ENCODE measurements at regions not wholly inside any gene's neighbourhood (a gene's known extent, or its start where the extent isn't known, plus 50 kb on each side); places are given as distances from the start of the nearest gene placed in this dataset.
"Not testable (repeated sequence)": the region's sequence is repeated elsewhere in the genome, so short reads cannot be mapped to it uniquely, and the experiment has no call there.

GRCh38 chr14:53365486-53366130 is 212.5 kb upstream of the DDHD1 start:
- intact Hi-C loops (cut with DNase I) = no loop called here
- DNase-seq (no peak), ATAC-seq (no peak)
- WGBS, 3 donors = 87 to 89% (median 87%) methylated on average over 3 of the region's 3 CpGs
- no peak overlapping the region for H3K27ac ChIP-seq
- H3K36me3 ChIP-seq (ENCODE audit: insufficient read depth in 1 of 2, low read depth in 1 of 2) = no peaks in the 10 kb centered on the region
- no peak for TF ChIP-seq CTCF (IDR thresholded peaks at IDR 0.05)
- no peaks in the 10 kb centered on the region for H3K4me1 ChIP-seq
- H3K4me3 ChIP-seq = no peak overlapping the region
- no peaks in the 10 kb centered on the region for H3K27me3 ChIP-seq (ENCODE audit: insufficient read depth in 3 of 3, low read length in 2 of 3)
- no peaks in the 10 kb centered on the region for H3K9me3 ChIP-seq

- WGBS, 3 donors = 89 to 96% (median 93%) methylated on average over 2 of the region's 2 CpGs
- DNase-seq; H3K36me3 ChIP-seq (ENCODE audit: insufficient read depth in 1 of 2, low read depth in 1 of 2); H3K9me3 ChIP-seq; intact Hi-C loops (cut with DNase I); H3K4me1 ChIP-seq; H3K27ac ChIP-seq; H3K27me3 ChIP-seq (ENCODE audit: insufficient read depth in 3 of 3, low read length in 2 of 3); ATAC-seq; H3K4me3 ChIP-seq: not testable (repeated sequence)
Observed at GRCh38 chr14:53362916-53363315, 209.8 kb upstream of the DDHD1 start.

- no peaks in the 10 kb centered on the region for H3K27me3 ChIP-seq (ENCODE audit: insufficient read depth in 3 of 3, low read length in 2 of 3)
- ATAC-seq (no peak), DNase-seq (no peak)
- H3K27ac ChIP-seq = no peak overlapping the region
- H3K36me3 ChIP-seq (ENCODE audit: insufficient read depth in 1 of 2, low read depth in 1 of 2) = no peaks in the 10 kb centered on the region
- intact Hi-C loops (cut with DNase I) = no loop called here
- H3K4me3 ChIP-seq = no peak overlapping the region
- no peaks in the 10 kb centered on the region for H3K9me3 ChIP-seq
- no peak for TF ChIP-seq CTCF (IDR thresholded peaks at IDR 0.05)
- no peaks in the 10 kb centered on the region for H3K4me1 ChIP-seq
Observed at GRCh38 chr14:53360829-53361228, 207.7 kb upstream of the DDHD1 start.

GRCh38 chr14:53358166-53358565 is 205.0 kb upstream of the DDHD1 start:
- Histone ChIP-seq H3K9me3 (no peaks in the 10 kb centered on the region), H3K27ac (no peak overlapping the region), H3K36me3 (ENCODE audit: insufficient read depth in 1 of 2, low read depth in 1 of 2) (no peaks in the 10 kb centered on the region), H3K4me1 (no peaks in the 10 kb centered on the region), H3K4me3 (no peak overlapping the region), H3K27me3 (ENCODE audit: insufficient read depth in 3 of 3, low read length in 2 of 3) (no peaks in the 10 kb centered on the region)
- ATAC-seq = no peak
- TF ChIP-seq CTCF (IDR thresholded peaks at IDR 0.05) = no peak
- no peak for DNase-seq
- intact Hi-C loops (cut with DNase I) = no loop called here

- 40 to 62% (median 42%) methylated on average over 4 of the region's 4 CpGs for WGBS, 3 donors
- TF ChIP-seq CTCF (IDR thresholded peaks at IDR 0.05) = no peak
- Histone ChIP-seq H3K9me3 (no peaks in the 10 kb centered on the region), H3K27ac (no peak overlapping the region), H3K4me3 (no peak overlapping the region), H3K36me3 (ENCODE audit: insufficient read depth in 1 of 2, low read depth in 1 of 2) (no peaks in the 10 kb centered on the region), H3K27me3 (ENCODE audit: insufficient read depth in 3 of 3, low read length in 2 of 3) (no peaks in the 10 kb centered on the region), H3K4me1 (no peaks in the 10 kb centered on the region)
- no peak for DNase-seq
- no peak for ATAC-seq
- intact Hi-C loops (cut with DNase I) = no loop called here
Observed at GRCh38 chr14:53356361-53357150, 203.4 kb upstream of the DDHD1 start.

Data from psoas muscle (tissue), 7 donors.